ENCODE measurements at regions not wholly inside any gene's neighbourhood (a gene's known extent, or its start where the extent isn't known, plus 50 kb on each side); places are given as distances from the start of the nearest gene placed in this dataset.
"Not testable (repeated sequence)": the region's sequence is repeated elsewhere in the genome, so short reads cannot be mapped to it uniquely, and the experiment has no call there.

DNA sequence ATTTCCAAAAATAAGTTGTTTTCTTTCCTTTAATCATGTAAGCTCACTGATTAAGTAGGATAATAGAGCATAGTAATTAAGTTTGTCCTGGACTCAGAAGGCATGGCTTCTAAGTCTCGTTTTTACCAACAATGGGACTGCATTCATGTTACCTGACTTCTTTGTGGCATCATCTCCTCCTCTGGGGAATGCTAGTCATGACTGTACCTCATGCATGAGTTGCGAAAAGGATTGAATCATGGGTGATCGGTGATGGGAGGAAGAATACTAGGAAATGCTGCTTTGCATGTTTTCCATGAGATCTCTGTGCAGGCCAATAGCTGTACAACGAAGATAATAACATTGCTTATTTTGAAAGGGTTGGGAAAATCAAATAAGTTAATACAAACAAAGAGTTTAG, 981.6 kb downstream of the CNTNAP5 start:
- H3K27me3 ChIP-seq (ENCODE audit: control insufficient read depth in 4 of 4, insufficient read depth in 4 of 4, low read length in 3 of 4) = no peaks in the 10 kb centered on the region
- no peak overlapping the region for H3K27ac ChIP-seq (ENCODE audit: low read depth in 1 of 2, low read length in 2 of 2)
- no peak overlapping the region for H3K9ac ChIP-seq (ENCODE audit: low read depth in 1 of 2, low read length in 2 of 2)
- no peak overlapping the region for H3K4me3 ChIP-seq (ENCODE audit: low read depth in 1 of 3, low read length in 3 of 3)
- 75% methylated on average over 4 of the region's 4 CpGs for WGBS
- no peaks in the 10 kb centered on the region for H3K36me3 ChIP-seq (ENCODE audit: control insufficient read depth in 4 of 4, insufficient read depth in 3 of 4, low read depth in 1 of 4, low read length in 3 of 4)
- no peaks in the 10 kb centered on the region for H3K4me1 ChIP-seq (ENCODE audit: control insufficient read depth in 4 of 4, insufficient read depth in 4 of 4, low read length in 3 of 4)
- TF ChIP-seq HNF4G (IDR thresholded peaks at IDR 0.05) (no peak), ATF3 (IDR thresholded peaks at IDR 0.05) (no peak), TAF1 (conservative IDR thresholded peaks at IDR 0.05) (no peak), JUND (IDR thresholded peaks at IDR 0.05) (no peak), RXRA (IDR thresholded peaks at IDR 0.05) (no peak)
- H3K9me3 ChIP-seq (ENCODE audit: control insufficient read depth in 4 of 4, low read length in 3 of 4) = no peaks in the 10 kb centered on the region
- no peak for DNase-seq (ENCODE audit: low spot score)

- H3K4me1 ChIP-seq (ENCODE audit: control insufficient read depth in 4 of 4, insufficient read depth in 4 of 4, low read length in 3 of 4); H3K4me3 ChIP-seq (ENCODE audit: low read depth in 1 of 3, low read length in 3 of 3); H3K36me3 ChIP-seq (ENCODE audit: control insufficient read depth in 4 of 4, insufficient read depth in 3 of 4, low read depth in 1 of 4, low read length in 3 of 4); H3K27ac ChIP-seq (ENCODE audit: low read depth in 1 of 2, low read length in 2 of 2); H3K9ac ChIP-seq (ENCODE audit: low read depth in 1 of 2, low read length in 2 of 2); H3K9me3 ChIP-seq (ENCODE audit: control insufficient read depth in 4 of 4, low read length in 3 of 4); DNase-seq (ENCODE audit: low spot score); H3K27me3 ChIP-seq (ENCODE audit: control insufficient read depth in 4 of 4, insufficient read depth in 4 of 4, low read length in 3 of 4): not testable (repeated sequence)
- WGBS = 82% methylated on average over 4 of the region's 4 CpGs
Measured at GRCh38 chr2:125028721-125029120, 1003.6 kb downstream of the CNTNAP5 start.

GRCh38 chr2:125033871-125034270, 1008.8 kb downstream of the CNTNAP5 start:
- Histone ChIP-seq H3K4me3 (ENCODE audit: low read depth in 1 of 3, low read length in 3 of 3) (no peak overlapping the region), H3K4me1 (ENCODE audit: control insufficient read depth in 4 of 4, insufficient read depth in 4 of 4, low read length in 3 of 4) (no peaks in the 10 kb centered on the region), H3K27me3 (ENCODE audit: control insufficient read depth in 4 of 4, insufficient read depth in 4 of 4, low read length in 3 of 4) (no peaks in the 10 kb centered on the region), H3K9me3 (ENCODE audit: control insufficient read depth in 4 of 4, low read length in 3 of 4) (no peaks in the 10 kb centered on the region), H3K36me3 (ENCODE audit: control insufficient read depth in 4 of 4, insufficient read depth in 3 of 4, low read depth in 1 of 4, low read length in 3 of 4) (no peaks in the 10 kb centered on the region), H3K27ac (ENCODE audit: low read depth in 1 of 2, low read length in 2 of 2) (no peak overlapping the region), H3K9ac (ENCODE audit: low read depth in 1 of 2, low read length in 2 of 2) (no peak overlapping the region)
- TF ChIP-seq EGR1 (IDR thresholded peaks at IDR 0.05; ENCODE audit: low read depth in 2 of 2) (no peak), SP1 (IDR thresholded peaks at IDR 0.05) (no peak), GABPA (IDR thresholded peaks at IDR 0.05 in 1 of 2, conservative IDR thresholded peaks at IDR 0.05 in 1 of 2) (no peak), ZBTB33 (IDR thresholded peaks at IDR 0.05) (no peak), HNF4G (IDR thresholded peaks at IDR 0.05) (no peak)
- TF ChIP-seq, protein P1, sequence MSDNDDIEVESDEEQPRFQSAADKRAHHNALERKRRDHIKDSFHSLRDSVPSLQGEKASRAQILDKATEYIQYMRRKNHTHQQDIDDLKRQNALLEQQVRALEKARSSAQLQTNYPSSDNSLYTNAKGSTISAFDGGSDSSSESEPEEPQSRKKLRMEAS (IDR thresholded peaks at IDR 0.05) = no peak
- no peak for DNase-seq (ENCODE audit: low spot score)
- WGBS = 93% methylated on average over 1 of the region's 1 CpG

GRCh38 chr2:125037135-125037653, 1012.1 kb downstream of the CNTNAP5 start:
- WGBS = 93% methylated on average over 22 of the region's 22 CpGs
- no peaks in the 10 kb centered on the region for H3K4me1 ChIP-seq (ENCODE audit: control insufficient read depth in 4 of 4, insufficient read depth in 4 of 4, low read length in 3 of 4)
- DNase-seq (ENCODE audit: low spot score) = no peak
- H3K9ac ChIP-seq (ENCODE audit: low read depth in 1 of 2, low read length in 2 of 2) = no peak overlapping the region
- H3K36me3 ChIP-seq (ENCODE audit: control insufficient read depth in 4 of 4, insufficient read depth in 3 of 4, low read depth in 1 of 4, low read length in 3 of 4) = no peaks in the 10 kb centered on the region
- no peaks in the 10 kb centered on the region for H3K27me3 ChIP-seq (ENCODE audit: control insufficient read depth in 4 of 4, insufficient read depth in 4 of 4, low read length in 3 of 4)
- H3K9me3 ChIP-seq (ENCODE audit: control insufficient read depth in 4 of 4, low read length in 3 of 4) = no peaks in the 10 kb centered on the region
- H3K27ac ChIP-seq (ENCODE audit: low read depth in 1 of 2, low read length in 2 of 2) = no peak overlapping the region
- no peak for TF ChIP-seq GABPA (IDR thresholded peaks at IDR 0.05 in 1 of 2, conservative IDR thresholded peaks at IDR 0.05 in 1 of 2)
- TF ChIP-seq, protein P2, sequence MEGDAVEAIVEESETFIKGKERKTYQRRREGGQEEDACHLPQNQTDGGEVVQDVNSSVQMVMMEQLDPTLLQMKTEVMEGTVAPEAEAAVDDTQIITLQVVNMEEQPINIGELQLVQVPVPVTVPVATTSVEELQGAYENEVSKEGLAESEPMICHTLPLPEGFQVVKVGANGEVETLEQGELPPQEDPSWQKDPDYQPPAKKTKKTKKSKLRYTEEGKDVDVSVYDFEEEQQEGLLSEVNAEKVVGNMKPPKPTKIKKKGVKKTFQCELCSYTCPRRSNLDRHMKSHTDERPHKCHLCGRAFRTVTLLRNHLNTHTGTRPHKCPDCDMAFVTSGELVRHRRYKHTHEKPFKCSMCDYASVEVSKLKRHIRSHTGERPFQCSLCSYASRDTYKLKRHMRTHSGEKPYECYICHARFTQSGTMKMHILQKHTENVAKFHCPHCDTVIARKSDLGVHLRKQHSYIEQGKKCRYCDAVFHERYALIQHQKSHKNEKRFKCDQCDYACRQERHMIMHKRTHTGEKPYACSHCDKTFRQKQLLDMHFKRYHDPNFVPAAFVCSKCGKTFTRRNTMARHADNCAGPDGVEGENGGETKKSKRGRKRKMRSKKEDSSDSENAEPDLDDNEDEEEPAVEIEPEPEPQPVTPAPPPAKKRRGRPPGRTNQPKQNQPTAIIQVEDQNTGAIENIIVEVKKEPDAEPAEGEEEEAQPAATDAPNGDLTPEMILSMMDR (IDR thresholded peaks at IDR 0.05; ENCODE audit: low read depth, low read length, missing input control) = no peak
- TF ChIP-seq REST (IDR thresholded peaks at IDR 0.05) = no peak
- TF ChIP-seq NR2F2 (IDR thresholded peaks at IDR 0.05) = no peak
- TF ChIP-seq, protein P1 (IDR thresholded peaks at IDR 0.05) = no peak
- TF ChIP-seq SP1 (IDR thresholded peaks at IDR 0.05) = no peak
- TF ChIP-seq RAD21 (IDR thresholded peaks at IDR 0.05) = no peak
- no peak for TF ChIP-seq RXRA (IDR thresholded peaks at IDR 0.05)
- no peak overlapping the region for H3K4me3 ChIP-seq (ENCODE audit: low read depth in 1 of 3, low read length in 3 of 3)
